ENCODE measurements at regions not wholly inside any gene's neighbourhood (a gene's known extent, or its start where the extent isn't known, plus 50 kb on each side); places are given as distances from the start of the nearest gene placed in this dataset.
A peak's percentile ranks its signal among the peaks of the same experiment; 100 is the strongest.

- no peak for TF ChIP-seq CTCF (IDR thresholded peaks at IDR 0.05; ENCODE audit: low read depth, low read length, missing control alignments)
- DNase-seq (ENCODE audit: extremely low read depth, low read depth) = no peak
- H3K4me3 ChIP-seq (replicated peaks; ENCODE audit: low read depth, low read length) = no peak overlapping the region
Measured at GRCh38 chrX:13906093-13906492, 89.2 kb upstream of the GPM6B start.

- no peak for TF ChIP-seq CTCF (IDR thresholded peaks at IDR 0.05; ENCODE audit: low read depth, low read length, missing control alignments)
- H3K4me3 ChIP-seq (replicated peaks; ENCODE audit: low read depth, low read length) = no peak overlapping the region
- no peak for DNase-seq (ENCODE audit: extremely low read depth, low read depth)
Measured at GRCh38 chrX:13903405-13903804, 86.5 kb upstream of the GPM6B start.

GRCh38 chrX:13902406-13902805 lies 85.5 kb upstream of the GPM6B start:
- no peak for TF ChIP-seq CTCF (IDR thresholded peaks at IDR 0.05; ENCODE audit: low read depth, low read length, missing control alignments)

GRCh38 chrX:13901354-13901753 lies 84.5 kb upstream of the GPM6B start:
- no peak for TF ChIP-seq CTCF (IDR thresholded peaks at IDR 0.05; ENCODE audit: low read depth, low read length, missing control alignments)
- H3K4me3 ChIP-seq (replicated peaks; ENCODE audit: low read depth, low read length) = no peak overlapping the region
- DNase-seq (ENCODE audit: extremely low read depth, low read depth) = no peak

More at GRCh38 chrX:13902406-13902805, 85.5 kb upstream of the GPM6B start:
- H3K4me3 ChIP-seq (replicated peaks; ENCODE audit: low read depth, low read length) = no peak overlapping the region
- no peak for DNase-seq (ENCODE audit: extremely low read depth, low read depth)

- no peak for TF ChIP-seq CTCF (IDR thresholded peaks at IDR 0.05; ENCODE audit: low read depth, low read length, missing control alignments)
- no peak for DNase-seq (ENCODE audit: extremely low read depth, low read depth)
- H3K4me3 ChIP-seq (replicated peaks; ENCODE audit: low read depth, low read length) = no peak overlapping the region
Measured at GRCh38 chrX:13900351-13900750, 83.5 kb upstream of the GPM6B start.

- H3K4me3 ChIP-seq (replicated peaks; ENCODE audit: low read depth, low read length) = no peak overlapping the region
- peak; percentile 33 for DNase-seq (ENCODE audit: extremely low read depth, low read depth)
- no peak for TF ChIP-seq CTCF (IDR thresholded peaks at IDR 0.05; ENCODE audit: low read depth, low read length, missing control alignments)
Measured at GRCh38 chrX:13899607-13900006, 82.7 kb upstream of the GPM6B start.

- no peak for TF ChIP-seq CTCF (IDR thresholded peaks at IDR 0.05; ENCODE audit: low read depth, low read length, missing control alignments)
- no peak for DNase-seq (ENCODE audit: extremely low read depth, low read depth)
- H3K4me3 ChIP-seq (replicated peaks; ENCODE audit: low read depth, low read length) = no peak overlapping the region
Measured at GRCh38 chrX:13898603-13899002, 81.7 kb upstream of the GPM6B start.
